Osteoblast (primary cell): ENCODE measurements at regions not wholly inside any gene's neighbourhood (a gene's known extent, or its start where the extent isn't known, plus 50 kb on each side); places are given as distances from the start of the nearest gene placed in this dataset.

Experiments used
- DNase-seq: peaks from one replicate; pipeline ENCODE4 v3.0.0; 2011; ENCODE audit warnings: low spot score, mixed read lengths; ENCODE audit not compliant: insufficient read length; ENCODE audit errors: missing footprints
- H2AFZ ChIP-seq: 2 replicates; pipeline ENCODE4 v1.6.0; 2011; ENCODE audit warnings: mild to moderate bottlenecking, low read length
- H3K27ac ChIP-seq: 2 replicates; pipeline ENCODE4 v1.5.1; 2011; ENCODE audit warnings: mild to moderate bottlenecking, low read depth, low read length, moderate library complexity
- H3K27me3 ChIP-seq: 2 replicates; pipeline ENCODE4 v1.6.0; 2012; ENCODE audit warnings: mild to moderate bottlenecking, control low read depth, inconsistent platforms, low read length, moderate library complexity; ENCODE audit not compliant: insufficient read depth
- H3K36me3 ChIP-seq: 2 replicates; pipeline ENCODE4 v1.5.1; 2011; ENCODE audit warnings: mild to moderate bottlenecking, low read length, control low read depth, moderate library complexity; ENCODE audit not compliant: insufficient read depth
- H3K4me1 ChIP-seq: 2 replicates; pipeline ENCODE4 v1.5.1; 2011; ENCODE audit warnings: mild to moderate bottlenecking, low read length, control low read depth, moderate library complexity; ENCODE audit not compliant: insufficient read depth
- H3K4me2 ChIP-seq: 2 replicates; pipeline ENCODE4 v1.6.0; 2011; ENCODE audit warnings: mild to moderate bottlenecking, low read length; ENCODE audit not compliant: insufficient read depth
- H3K4me3 ChIP-seq: fragments of 200-600 bp; sonication (generic); 3 replicates; pipeline ENCODE4 v1.5.1; 2012; ENCODE audit warnings: mild to moderate bottlenecking, low read length, inconsistent platforms; ENCODE audit not compliant: insufficient read depth
- H3K79me2 ChIP-seq: 2 replicates; pipeline ENCODE4 v1.6.0; 2012; ENCODE audit warnings: mild to moderate bottlenecking, low read length, control low read depth, inconsistent platforms; ENCODE audit not compliant: insufficient read depth
- H3K9me3 ChIP-seq: 2 replicates; pipeline ENCODE4 v1.5.1; 2011; ENCODE audit warnings: low read depth, low read length, control low read depth
- H4K20me1 ChIP-seq: 2 replicates; pipeline ENCODE4 v1.6.0; 2012; ENCODE audit warnings: mild to moderate bottlenecking, low read length, control low read depth; ENCODE audit not compliant: insufficient read depth
- CTCF ChIP-seq: IDR thresholded peaks from 2 replicates; pipeline ENCODE4 v1.5.1; 2011; ENCODE audit warnings: mild to moderate bottlenecking, low read depth, low read length, moderate library complexity; ENCODE audit errors: extremely low read depth

GRCh38 chr4:12458621-12459020 lies 1025.5 kb downstream of the RAB28 start:
- H3K27ac ChIP-seq: no peak overlapping the region
- TF ChIP-seq CTCF: no peak
- H3K36me3 ChIP-seq: no peaks in the 10 kb centered on the region
- no peaks in the 10 kb centered on the region for H4K20me1 ChIP-seq
- H3K27me3 ChIP-seq: no peaks in the 10 kb centered on the region
- H3K4me2 ChIP-seq: no peak overlapping the region
- no peaks in the 10 kb centered on the region for H3K9me3 ChIP-seq
- DNase-seq: no peak
- no peaks in the 10 kb centered on the region for H3K4me1 ChIP-seq
- H3K4me3 ChIP-seq: no peak overlapping the region
- no peaks in the 10 kb centered on the region for H3K79me2 ChIP-seq
- no peak overlapping the region for H2AFZ ChIP-seq

- no peak overlapping the region for H3K27ac ChIP-seq
- no peaks in the 10 kb centered on the region for H3K4me1 ChIP-seq
- H3K4me2 ChIP-seq: no peak overlapping the region
- DNase-seq: no peak
- no peaks in the 10 kb centered on the region for H3K79me2 ChIP-seq
- no peak for TF ChIP-seq CTCF
- no peaks in the 10 kb centered on the region for H4K20me1 ChIP-seq
- H3K4me3 ChIP-seq: no peak overlapping the region
- H3K9me3 ChIP-seq: peaks cover 2% of the 10 kb centered on the region
- H2AFZ ChIP-seq: no peak overlapping the region
- no peaks in the 10 kb centered on the region for H3K36me3 ChIP-seq
- H3K27me3 ChIP-seq: no peaks in the 10 kb centered on the region
Measured at GRCh38 chr4:12452291-12452690, 1023.6 kb upstream of the HS3ST1 start.

- H3K9me3 ChIP-seq: no peaks in the 10 kb centered on the region
- no peaks in the 10 kb centered on the region for H3K79me2 ChIP-seq
- TF ChIP-seq CTCF: no peak
- DNase-seq: no peak
- H4K20me1 ChIP-seq: no peaks in the 10 kb centered on the region
- no peak overlapping the region for H3K4me3 ChIP-seq
- H3K36me3 ChIP-seq: no peaks in the 10 kb centered on the region
- H3K4me2 ChIP-seq: no peak overlapping the region
- H3K27ac ChIP-seq: no peak overlapping the region
- H2AFZ ChIP-seq: no peak overlapping the region
- H3K4me1 ChIP-seq: no peaks in the 10 kb centered on the region
- H3K27me3 ChIP-seq: no peaks in the 10 kb centered on the region
Measured at GRCh38 chr4:12447451-12447850, 1018.8 kb upstream of the HS3ST1 start.

GRCh38 chr4:12446657-12447185 lies 1018.0 kb upstream of the HS3ST1 start:
- Histone ChIP-seq H3K9me3 (no peaks in the 10 kb centered on the region), H3K4me1 (no peaks in the 10 kb centered on the region), H3K4me2 (no peak overlapping the region), H4K20me1 (no peaks in the 10 kb centered on the region), H3K4me3 (no peak overlapping the region), H3K79me2 (no peaks in the 10 kb centered on the region), H2AFZ (no peak overlapping the region), H3K36me3 (no peaks in the 10 kb centered on the region), H3K27me3 (no peaks in the 10 kb centered on the region), H3K27ac (no peak overlapping the region)
- no peak for DNase-seq
- TF ChIP-seq CTCF: no peak
